Tongue (tissue), 1 donor: ENCODE measurements at regions not wholly inside any gene's neighbourhood (a gene's known extent, or its start where the extent isn't known, plus 50 kb on each side); places are given as distances from the start of the nearest gene placed in this dataset.

ENCODE experiments used
- DNase-seq: peaks from one replicate; pipeline ENCODE4 v3.0.0-alpha.2; 2015

GRCh38 chr5:3736466-3736865 is 140.8 kb downstream of the IRX1 start:
- DNase-seq: no peak

GRCh38 chr5:3736926-3737325 is 141.3 kb downstream of the IRX1 start:
- DNase-seq: no peak

- no peak for DNase-seq
These were observed 143.3 kb downstream of the IRX1 start for GRCh38 chr5:3738919-3739318.

- DNase-seq: peak; percentile 61
These were observed 145.1 kb downstream of the IRX1 start for GRCh38 chr5:3740546-3741373.

- peak; percentile 39 for DNase-seq
These were observed 145.7 kb downstream of the IRX1 start for GRCh38 chr5:3741374-3741770.

- DNase-seq: no peak
These were observed 147.1 kb downstream of the IRX1 start for GRCh38 chr5:3742750-3743149.

- DNase-seq: no peak
These were observed 156.2 kb downstream of the IRX1 start for GRCh38 chr5:3751846-3752245.

GRCh38 chr5:3778000-3778550 is 182.4 kb downstream of the IRX1 start:
- DNase-seq: no peak

GRCh38 chr5:3778945-3779344 is 183.3 kb downstream of the IRX1 start:
- DNase-seq: no peak

GRCh38 chr5:3780278-3780677 is 184.6 kb downstream of the IRX1 start:
- no peak for DNase-seq

- DNase-seq: no peak
These were observed 185.3 kb downstream of the IRX1 start for GRCh38 chr5:3780907-3781306.

- DNase-seq: no peak
These were observed 189.2 kb downstream of the IRX1 start for GRCh38 chr5:3784854-3785253.

- no peak for DNase-seq
These were observed 190.5 kb downstream of the IRX1 start for GRCh38 chr5:3786165-3786564.

- DNase-seq: no peak
These were observed 191.3 kb downstream of the IRX1 start for GRCh38 chr5:3786891-3787430.

GRCh38 chr5:3787604-3788003 is 192.0 kb downstream of the IRX1 start:
- DNase-seq: no peak

GRCh38 chr5:3789519-3790193 is 194.0 kb downstream of the IRX1 start:
- no peak for DNase-seq

GRCh38 chr5:3793162-3793561 is 197.5 kb downstream of the IRX1 start:
- peak; percentile 25 for DNase-seq

GRCh38 chr5:3794611-3795010 is 199.0 kb downstream of the IRX1 start:
- DNase-seq: no peak

- no peak for DNase-seq
These were observed 201.1 kb downstream of the IRX1 start for GRCh38 chr5:3796736-3797135.

GRCh38 chr5:3801967-3802366 is 206.3 kb downstream of the IRX1 start:
- no peak for DNase-seq

- no peak for DNase-seq
These were observed 213.8 kb downstream of the IRX1 start for GRCh38 chr5:3809455-3809854.

GRCh38 chr5:3811116-3811515 is 215.5 kb downstream of the IRX1 start:
- no peak for DNase-seq

- DNase-seq: no peak
These were observed 223.0 kb downstream of the IRX1 start for GRCh38 chr5:3818624-3819023.
